GM18858 (cell line): ENCODE measurements at regions not wholly inside any gene's neighbourhood (a gene's known extent, or its start where the extent isn't known, plus 50 kb on each side); places are given as distances from the start of the nearest gene placed in this dataset.
"Not testable (repeated sequence)": the region's sequence is repeated elsewhere in the genome, so short reads cannot be mapped to it uniquely, and the experiment has no call there.

Experiments
- ATAC-seq: cut with Tn5 transposase; IDR thresholded peaks from one replicate; pipeline ENCODE4 v1.9.1; 2021; ENCODE audit not compliant: unreplicated experiment

GRCh38 chr5:21341948-21342261 lies 1353.9 kb upstream of the CDH18 start:
- not testable (repeated sequence) for ATAC-seq

- ATAC-seq: not testable (repeated sequence)
Measured at GRCh38 chr5:21341203-21341947, 1353.4 kb upstream of the CDH18 start.

GRCh38 chr5:21340233-21340632 lies 1352.2 kb upstream of the CDH18 start:
- ATAC-seq: not testable (repeated sequence)

GRCh38 chr5:21336478-21336877 lies 1348.5 kb upstream of the CDH18 start:
- not testable (repeated sequence) for ATAC-seq

- not testable (repeated sequence) for ATAC-seq
Measured at GRCh38 chr5:21315376-21315775, 1327.4 kb upstream of the CDH18 start.

- not testable (repeated sequence) for ATAC-seq
Measured at GRCh38 chr5:21301205-21301604, 1313.2 kb upstream of the CDH18 start.

- not testable (repeated sequence) for ATAC-seq
Measured at GRCh38 chr5:21274361-21274760, 1286.4 kb upstream of the CDH18 start.

GRCh38 chr5:21263361-21263760 lies 1275.4 kb upstream of the CDH18 start:
- no peak for ATAC-seq

- ATAC-seq: no peak
Measured at GRCh38 chr5:21254161-21254560, 1266.2 kb upstream of the CDH18 start.

- no peak for ATAC-seq
Measured at GRCh38 chr5:21244982-21245381, 1257.0 kb upstream of the CDH18 start.

GRCh38 chr5:21238786-21239185 lies 1250.8 kb upstream of the CDH18 start:
- ATAC-seq: no peak

- ATAC-seq: no peak
Measured at GRCh38 chr5:21237461-21237860, 1249.5 kb upstream of the CDH18 start.

- no peak for ATAC-seq
Measured at GRCh38 chr5:21236971-21237427, 1249.0 kb upstream of the CDH18 start.

GRCh38 chr5:21236104-21236503 lies 1248.1 kb upstream of the CDH18 start:
- ATAC-seq: no peak

GRCh38 chr5:21225223-21226064 lies 1237.4 kb upstream of the CDH18 start:
- no peak for ATAC-seq

GRCh38 chr5:21221616-21222015 lies 1233.6 kb upstream of the CDH18 start:
- no peak for ATAC-seq

- no peak for ATAC-seq
Measured at GRCh38 chr5:21219966-21220365, 1232.0 kb upstream of the CDH18 start.

- no peak for ATAC-seq
Measured at GRCh38 chr5:21219251-21219650, 1231.3 kb upstream of the CDH18 start.

- ATAC-seq: no peak
Measured at GRCh38 chr5:21212026-21212425, 1224.0 kb upstream of the CDH18 start.

- no peak for ATAC-seq
Measured at GRCh38 chr5:21209409-21209808, 1221.4 kb upstream of the CDH18 start.

GRCh38 chr5:21199087-21199486 lies 1211.1 kb upstream of the CDH18 start:
- ATAC-seq: no peak

- no peak for ATAC-seq
Measured at GRCh38 chr5:21195145-21195544, 1207.1 kb upstream of the CDH18 start.
